ENCODE measurements at regions not wholly inside any gene's neighbourhood (a gene's known extent, or its start where the extent isn't known, plus 50 kb on each side); places are given as distances from the start of the nearest gene placed in this dataset.
"Not testable (repeated sequence)": the region's sequence is repeated elsewhere in the genome, so short reads cannot be mapped to it uniquely, and the experiment has no call there.

DNA sequence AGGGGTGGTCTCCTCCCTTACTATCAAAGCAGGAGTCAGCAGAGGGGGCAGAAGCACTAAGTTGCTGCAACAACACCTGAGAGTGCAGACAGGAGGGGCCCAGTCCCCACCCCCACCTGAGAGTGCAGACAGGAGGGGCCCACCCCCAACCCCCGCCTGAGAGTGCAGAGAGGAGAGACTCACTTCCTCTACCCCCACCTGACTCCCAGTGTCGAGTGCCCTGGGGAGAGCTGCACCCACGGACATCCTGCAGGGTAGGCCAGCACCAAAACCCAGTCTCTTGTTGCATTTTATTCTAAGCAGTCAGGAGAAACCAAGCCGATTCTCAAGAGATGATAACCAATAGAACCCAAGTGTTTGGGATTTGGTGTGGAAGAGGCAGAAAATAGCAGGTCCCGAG, 78.4 kb downstream of the NAPG start:
- no peak for DNase-seq (ENCODE audit: low read depth)

GRCh38 chr18:10606881-10607280, 81.1 kb downstream of the NAPG start:
- not testable (repeated sequence) for DNase-seq (ENCODE audit: low read depth)

DNA sequence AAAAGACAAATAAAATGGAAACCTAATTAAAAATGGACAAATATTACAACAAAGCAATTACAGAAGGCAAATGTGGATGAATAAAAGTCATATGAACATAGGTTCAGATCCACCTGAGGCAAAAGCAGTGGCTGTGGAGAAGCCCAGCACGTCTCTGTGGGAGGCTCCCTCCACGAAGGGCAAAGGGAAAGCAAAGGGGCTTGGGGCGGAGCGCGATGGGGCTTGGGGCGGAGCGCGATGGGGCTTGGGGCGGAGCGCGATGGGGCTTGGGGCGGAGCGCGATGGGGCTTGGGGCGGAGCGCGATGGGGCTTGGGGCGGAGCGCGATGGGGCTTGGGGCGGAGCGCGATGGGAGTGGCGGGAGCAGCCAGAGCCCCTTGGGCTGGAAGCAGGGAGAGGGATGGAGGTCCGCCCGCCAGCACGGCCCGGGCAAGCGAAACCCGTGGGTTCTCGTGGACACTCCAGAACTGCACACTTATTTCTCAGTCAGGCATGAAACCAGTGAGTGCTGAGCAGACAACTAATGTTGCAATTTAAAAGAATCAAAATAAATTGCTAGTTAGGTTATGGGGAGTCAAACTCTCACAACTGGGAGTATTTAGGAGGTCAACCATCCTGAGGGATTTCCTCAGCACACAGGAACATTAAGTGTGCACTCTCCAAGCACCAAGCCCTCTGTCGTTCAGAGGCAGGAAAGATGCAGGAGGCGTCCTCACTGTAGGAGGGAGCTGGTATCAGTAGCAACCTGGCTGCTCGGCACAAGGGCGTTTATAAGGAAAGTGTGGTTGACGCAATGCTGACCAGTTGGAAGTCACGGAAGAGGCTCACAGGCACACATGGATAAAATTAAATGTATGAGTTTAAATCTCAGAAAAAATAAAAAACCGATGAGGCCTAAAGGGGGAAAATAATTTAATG, 81.8 kb downstream of the NAPG start:
- not testable (repeated sequence) for DNase-seq (ENCODE audit: low read depth)

DNA sequence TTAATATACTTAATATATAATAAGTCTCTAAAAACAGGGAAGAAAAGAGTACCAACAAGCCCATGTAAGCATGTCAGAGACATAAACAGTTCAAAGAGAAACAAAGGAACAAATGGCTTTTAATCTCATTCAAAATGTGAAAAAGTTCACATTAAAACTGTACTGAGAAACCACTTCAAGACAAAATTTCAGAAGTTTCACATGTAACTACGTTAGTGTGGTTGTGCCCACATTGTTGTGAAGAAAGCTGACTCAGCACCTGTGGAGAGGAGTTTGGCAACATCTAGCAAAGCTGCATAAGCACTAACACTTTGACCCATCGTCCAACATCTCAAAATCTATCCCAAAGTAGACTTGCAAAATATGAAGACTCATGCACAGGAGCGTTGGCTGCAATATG, 82.6 kb downstream of the NAPG start:
- not testable (repeated sequence) for DNase-seq (ENCODE audit: low read depth)

- not testable (repeated sequence) for DNase-seq (ENCODE audit: low read depth)
These were observed 83.2 kb downstream of the NAPG start for GRCh38 chr18:10609046-10609445.

DNA sequence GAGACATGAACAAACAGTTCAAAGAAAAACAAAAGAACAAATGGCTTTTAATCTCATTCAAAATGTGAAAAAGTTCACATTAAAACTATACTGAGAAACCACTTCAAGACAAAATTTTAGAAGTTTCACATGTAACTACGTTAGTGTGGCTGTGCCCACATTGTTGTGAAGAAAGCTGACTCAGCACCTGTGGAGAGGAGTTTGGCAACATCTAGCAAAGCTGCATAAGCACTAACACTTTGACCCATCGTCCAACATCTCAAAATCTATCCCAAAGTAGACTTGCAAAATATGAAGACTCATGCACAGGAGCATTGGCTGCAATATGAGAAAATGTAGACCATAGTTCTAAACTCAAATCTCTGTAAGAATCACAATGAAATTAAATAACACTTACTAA, 87.4 kb downstream of the NAPG start:
- not testable (repeated sequence) for DNase-seq (ENCODE audit: low read depth)

DNA sequence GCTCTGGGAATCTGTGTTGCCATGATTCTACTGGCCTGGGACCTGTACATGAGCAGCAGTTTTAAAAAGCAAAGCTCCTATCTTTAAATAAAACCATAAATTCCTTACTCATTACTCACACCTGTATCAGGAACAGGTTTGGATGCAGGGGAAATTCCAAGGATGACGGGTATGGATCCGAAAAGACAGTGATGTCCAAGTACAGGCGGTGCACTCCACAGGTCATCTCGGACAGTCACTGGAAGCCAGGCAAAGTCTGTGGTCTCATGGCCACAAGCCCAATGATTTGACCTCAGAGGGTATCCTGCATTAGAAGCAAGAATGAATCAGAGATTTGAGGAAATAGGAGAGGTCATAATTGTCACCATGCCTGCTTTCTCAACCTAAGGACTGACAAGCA, 90.9 kb downstream of the NAPG start:
- peak; percentile 9 for DNase-seq (ENCODE audit: low read depth)

GRCh38 chr18:10618797-10619196, 93.0 kb downstream of the NAPG start:
- not testable (repeated sequence) for DNase-seq (ENCODE audit: low read depth)

- not testable (repeated sequence) for DNase-seq (ENCODE audit: low read depth)
These were observed 93.5 kb downstream of the NAPG start for GRCh38 chr18:10619280-10619679.

- not testable (repeated sequence) for DNase-seq (ENCODE audit: low read depth)
These were observed 94.0 kb downstream of the NAPG start for GRCh38 chr18:10619833-10620232.

All from renal cortical epithelial cell (primary cell).